SW 1271 (cell line): ENCODE measurements at regions not wholly inside any gene's neighbourhood (a gene's known extent, or its start where the extent isn't known, plus 50 kb on each side); places are given as distances from the start of the nearest gene placed in this dataset.

Experiments used
- DNase-seq, 2 experiments: peaks; one replicate each; lab custom pipeline; 2025; lab: John Stamatoyannopoulos, UW

GRCh38 chr3:83738202-83738601, 1220.6 kb upstream of the CADM2 start:
- no peak for DNase-seq

GRCh38 chr3:83740504-83740903, 1218.3 kb upstream of the CADM2 start:
- DNase-seq, result no peak

- no peak for DNase-seq
Measured at GRCh38 chr3:83765956-83766355, 1192.8 kb upstream of the CADM2 start.

GRCh38 chr3:83769791-83770663, 1188.8 kb upstream of the CADM2 start:
- no peak for DNase-seq

- DNase-seq, result no peak
Measured at GRCh38 chr3:83770664-83771402, 1188.0 kb upstream of the CADM2 start.

- DNase-seq, result no peak
Measured at GRCh38 chr3:83802801-83803200, 1156.0 kb upstream of the CADM2 start.

GRCh38 chr3:83807511-83807910, 1151.3 kb upstream of the CADM2 start:
- no peak for DNase-seq

GRCh38 chr3:83813176-83813575, 1145.6 kb upstream of the CADM2 start:
- no peak for DNase-seq

GRCh38 chr3:83816653-83817052, 1142.1 kb upstream of the CADM2 start:
- no peak for DNase-seq

- DNase-seq, result no peak
Measured at GRCh38 chr3:83821506-83821905, 1137.3 kb upstream of the CADM2 start.

GRCh38 chr3:83823095-83823494, 1135.7 kb upstream of the CADM2 start:
- DNase-seq, result no peak

- DNase-seq, result no peak
Measured at GRCh38 chr3:83835040-83835439, 1123.7 kb upstream of the CADM2 start.

GRCh38 chr3:83842511-83842910, 1116.3 kb upstream of the CADM2 start:
- DNase-seq, result no peak

GRCh38 chr3:83843716-83844115, 1115.1 kb upstream of the CADM2 start:
- no peak for DNase-seq

GRCh38 chr3:83849106-83849730, 1109.6 kb upstream of the CADM2 start:
- no peak for DNase-seq

- DNase-seq, result no peak
Measured at GRCh38 chr3:83863380-83863779, 1095.4 kb upstream of the CADM2 start.

GRCh38 chr3:83868909-83869567, 1089.8 kb upstream of the CADM2 start:
- DNase-seq, result no peak

GRCh38 chr3:83873550-83873949, 1085.2 kb upstream of the CADM2 start:
- no peak for DNase-seq

- DNase-seq, result no peak
Measured at GRCh38 chr3:83877910-83878309, 1080.9 kb upstream of the CADM2 start.

- DNase-seq, result no peak
Measured at GRCh38 chr3:83882701-83883100, 1076.1 kb upstream of the CADM2 start.

- DNase-seq, result no peak
Measured at GRCh38 chr3:83890039-83890762, 1068.6 kb upstream of the CADM2 start.

- DNase-seq, result no peak
Measured at GRCh38 chr3:83890763-83891135, 1068.0 kb upstream of the CADM2 start.
